Stimulated activated CD4-positive, alpha-beta T cell treated with anti-CD3 and anti-CD28 coated beads, Interleukin-1b, Interleukin-23, amount 100 ng/mL, for 24 hours (primary cell): ENCODE measurements at regions not wholly inside any gene's neighbourhood (a gene's known extent, or its start where the extent isn't known, plus 50 kb on each side); places are given as distances from the start of the nearest gene placed in this dataset.

Experiments
- DNase-seq, 4 experiments: peaks; one replicate each; pipeline ENCODE4 v3.0.0-alpha.2; 2020; ENCODE audit warnings: low read depth in 4 of 4, low spot score in 1 of 4

GRCh38 chrX:39749135-39749534 is 348.6 kb downstream of the BCOR start:
- DNase-seq: no peak

GRCh38 chrX:39749728-39750127 is 348.0 kb downstream of the BCOR start:
- no peak for DNase-seq

- no peak for DNase-seq
Measured at GRCh38 chrX:39750256-39750790, 347.4 kb downstream of the BCOR start.

- DNase-seq: no peak
Measured at GRCh38 chrX:39750848-39751247, 346.9 kb downstream of the BCOR start.

GRCh38 chrX:39752815-39753214 is 344.9 kb downstream of the BCOR start:
- DNase-seq: no peak

GRCh38 chrX:39753293-39753996 is 344.3 kb downstream of the BCOR start:
- DNase-seq: no peak

- no peak for DNase-seq
Measured at GRCh38 chrX:39755143-39756032, 342.4 kb downstream of the BCOR start.

- no peak for DNase-seq
Measured at GRCh38 chrX:39756086-39756883, 341.5 kb downstream of the BCOR start.

- no peak for DNase-seq
Measured at GRCh38 chrX:39757971-39758370, 339.8 kb downstream of the BCOR start.

- DNase-seq: no peak
Measured at GRCh38 chrX:39758791-39759525, 338.8 kb downstream of the BCOR start.

GRCh38 chrX:39759526-39760224 is 338.1 kb downstream of the BCOR start:
- no peak for DNase-seq

- DNase-seq: no peak
Measured at GRCh38 chrX:39760930-39761329, 336.8 kb downstream of the BCOR start.

- DNase-seq: no peak
Measured at GRCh38 chrX:39762266-39762841, 335.4 kb downstream of the BCOR start.

GRCh38 chrX:39764441-39764914 is 333.3 kb downstream of the BCOR start:
- no peak for DNase-seq

GRCh38 chrX:39765327-39765726 is 332.4 kb downstream of the BCOR start:
- no peak for DNase-seq

GRCh38 chrX:39766085-39766726 is 331.6 kb downstream of the BCOR start:
- no peak for DNase-seq

- DNase-seq: no peak
Measured at GRCh38 chrX:39766855-39767254, 330.9 kb downstream of the BCOR start.

- no peak for DNase-seq
Measured at GRCh38 chrX:39767446-39767845, 330.3 kb downstream of the BCOR start.

GRCh38 chrX:39769748-39770147 is 328.0 kb downstream of the BCOR start:
- no peak for DNase-seq
